Parathyroid adenoma (tissue), 2 donors: ENCODE measurements at regions not wholly inside any gene's neighbourhood (a gene's known extent, or its start where the extent isn't known, plus 50 kb on each side); places are given as distances from the start of the nearest gene placed in this dataset.
"Not testable (repeated sequence)": the region's sequence is repeated elsewhere in the genome, so short reads cannot be mapped to it uniquely, and the experiment has no call there.

Source experiments
- H2AFZ ChIP-seq: fragments of 300-600 bp; sonication (generic); one replicate; pipeline ENCODE4 v1.7.0; 2017; ENCODE audit warnings: antibody characterized with exemption, mild to moderate bottlenecking
- H3K27ac ChIP-seq: fragments of 300-600 bp; sonication (generic); one replicate; pipeline ENCODE4 v1.7.0; 2017
- H3K27me3 ChIP-seq: fragments of 300-600 bp; sonication (generic); one replicate; pipeline ENCODE4 v1.7.0; 2017; ENCODE audit warnings: low read length; ENCODE audit not compliant: control insufficient read depth, insufficient read depth
- H3K36me3 ChIP-seq: fragments of 300-600 bp; sonication (generic); one replicate; pipeline ENCODE4 v1.7.0; 2017; ENCODE audit warnings: low read length; ENCODE audit not compliant: control insufficient read depth, insufficient read depth
- H3K4me1 ChIP-seq: fragments of 300-600 bp; sonication (generic); one replicate; pipeline ENCODE4 v1.7.0; 2017; ENCODE audit warnings: control low read depth
- H3K4me2 ChIP-seq: fragments of 300-600 bp; sonication (generic); one replicate; pipeline ENCODE4 v1.7.0; 2017; ENCODE audit warnings: low read length
- H3K4me3 ChIP-seq: fragments of 300-600 bp; sonication (generic); one replicate; pipeline ENCODE4 v1.7.0; 2017; ENCODE audit warnings: low read depth, low read length
- H3K79me2 ChIP-seq: fragments of 300-600 bp; sonication (generic); one replicate; pipeline ENCODE4 v1.7.0; 2017; ENCODE audit warnings: control low read depth
- H3K9ac ChIP-seq: fragments of 300-600 bp; sonication (generic); one replicate; pipeline ENCODE4 v1.7.0; 2017; ENCODE audit warnings: mild to moderate bottlenecking
- H3K9me3 ChIP-seq: fragments of 300-600 bp; sonication (generic); one replicate; pipeline ENCODE4 v1.7.0; 2017; ENCODE audit warnings: low read length; ENCODE audit not compliant: control insufficient read depth
- TF ChIP-seq, protein P1 (sequence below): fragments of 300-600 bp; sonication (generic); IDR thresholded peaks from one replicate; pipeline ENCODE4 v1.7.0; 2017; ENCODE audit warnings: antibody characterized with exemption, mild to moderate bottlenecking
- donor health status: primary hyperparathyroidism.

DNA sequence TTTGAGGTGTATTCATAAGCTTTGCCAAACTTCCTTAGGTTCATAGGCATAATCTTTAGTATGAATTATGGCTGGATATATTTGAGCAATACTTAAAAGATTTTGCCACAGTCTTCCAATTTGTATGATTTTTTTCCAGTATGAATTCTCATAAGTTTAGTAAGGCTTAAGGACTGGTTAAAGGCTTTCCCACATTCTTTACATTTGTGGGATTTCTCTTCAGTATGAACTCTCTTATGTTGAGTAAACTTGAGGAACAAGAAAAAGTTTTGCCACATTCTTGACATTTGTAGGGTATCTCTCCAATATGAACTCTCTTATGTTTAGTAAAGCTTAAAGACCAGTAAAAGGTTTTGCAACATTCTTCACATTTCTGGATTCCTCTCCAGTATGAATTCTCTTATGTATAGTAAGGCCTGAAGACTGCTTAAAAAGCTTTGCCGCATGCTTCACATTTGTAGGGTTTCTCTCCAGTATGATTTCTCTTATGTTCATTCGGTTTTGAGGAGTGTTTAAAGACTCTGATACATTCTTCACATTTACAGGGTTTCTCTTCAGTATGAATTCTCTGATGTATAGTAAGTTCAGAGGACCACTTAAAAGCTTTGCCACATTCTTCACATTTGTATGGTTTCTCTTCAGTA lies 302.6 kb downstream of the ZNF33B start:
- H3K9ac ChIP-seq, H3K4me2 ChIP-seq, H3K4me3 ChIP-seq, H2AFZ ChIP-seq, H3K9me3 ChIP-seq, H3K79me2 ChIP-seq, H3K27me3 ChIP-seq, H3K27ac ChIP-seq, H3K4me1 ChIP-seq, H3K36me3 ChIP-seq: not testable (repeated sequence)

DNA sequence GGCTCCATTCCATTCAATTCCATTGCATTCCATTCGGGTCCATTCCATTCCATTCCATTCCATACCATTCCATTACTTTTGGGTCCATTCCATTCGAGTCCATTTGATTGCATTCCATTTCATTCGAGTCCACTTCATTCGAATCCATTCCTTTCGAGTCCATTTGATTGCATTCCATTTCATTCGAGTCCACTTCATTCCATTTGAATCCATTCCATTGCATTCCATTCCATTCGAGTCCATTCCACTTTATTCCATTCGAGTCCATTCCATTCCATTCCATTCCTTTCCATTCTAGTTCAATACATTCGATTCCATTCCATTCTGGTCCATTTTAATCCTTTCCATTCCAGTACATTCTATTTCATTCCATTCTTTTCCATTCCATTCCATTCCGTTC lies 334.0 kb downstream of the ZNF33B start:
- no peak overlapping the region for H3K9ac ChIP-seq
- no peaks in the 10 kb centered on the region for H3K9me3 ChIP-seq
- H3K79me2 ChIP-seq, result no peaks in the 10 kb centered on the region
- H3K4me2 ChIP-seq, result no peak overlapping the region
- H2AFZ ChIP-seq, result no peak overlapping the region
- H3K27me3 ChIP-seq, result no peaks in the 10 kb centered on the region
- no peak overlapping the region for H3K4me3 ChIP-seq
- H3K36me3 ChIP-seq, result no peaks in the 10 kb centered on the region
- TF ChIP-seq, protein P1, sequence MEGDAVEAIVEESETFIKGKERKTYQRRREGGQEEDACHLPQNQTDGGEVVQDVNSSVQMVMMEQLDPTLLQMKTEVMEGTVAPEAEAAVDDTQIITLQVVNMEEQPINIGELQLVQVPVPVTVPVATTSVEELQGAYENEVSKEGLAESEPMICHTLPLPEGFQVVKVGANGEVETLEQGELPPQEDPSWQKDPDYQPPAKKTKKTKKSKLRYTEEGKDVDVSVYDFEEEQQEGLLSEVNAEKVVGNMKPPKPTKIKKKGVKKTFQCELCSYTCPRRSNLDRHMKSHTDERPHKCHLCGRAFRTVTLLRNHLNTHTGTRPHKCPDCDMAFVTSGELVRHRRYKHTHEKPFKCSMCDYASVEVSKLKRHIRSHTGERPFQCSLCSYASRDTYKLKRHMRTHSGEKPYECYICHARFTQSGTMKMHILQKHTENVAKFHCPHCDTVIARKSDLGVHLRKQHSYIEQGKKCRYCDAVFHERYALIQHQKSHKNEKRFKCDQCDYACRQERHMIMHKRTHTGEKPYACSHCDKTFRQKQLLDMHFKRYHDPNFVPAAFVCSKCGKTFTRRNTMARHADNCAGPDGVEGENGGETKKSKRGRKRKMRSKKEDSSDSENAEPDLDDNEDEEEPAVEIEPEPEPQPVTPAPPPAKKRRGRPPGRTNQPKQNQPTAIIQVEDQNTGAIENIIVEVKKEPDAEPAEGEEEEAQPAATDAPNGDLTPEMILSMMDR, result no peak
- no peaks in the 10 kb centered on the region for H3K4me1 ChIP-seq
- no peak overlapping the region for H3K27ac ChIP-seq

DNA sequence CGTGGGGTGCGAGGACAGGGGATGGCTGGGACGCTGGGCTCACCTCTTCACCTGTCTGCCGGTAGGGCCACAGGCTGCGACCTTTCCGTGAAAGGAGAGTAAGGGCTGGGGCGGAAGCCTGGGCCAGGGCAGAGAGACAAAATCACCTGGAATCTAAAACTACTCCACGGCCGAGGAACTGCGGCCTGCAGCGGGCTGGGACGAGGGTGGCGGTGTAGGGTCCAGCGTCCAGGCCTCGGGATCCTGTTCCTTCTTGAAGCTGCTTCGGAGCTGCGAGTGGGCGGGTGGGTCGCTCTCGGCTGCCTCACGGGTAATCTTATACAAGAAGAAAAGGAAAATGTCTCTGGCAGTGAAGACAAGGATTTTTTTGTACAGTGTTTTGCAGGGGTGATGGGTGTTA lies 356.5 kb downstream of the ZNF33B start:
- not testable (repeated sequence) for H3K9me3 ChIP-seq, H2AFZ ChIP-seq

DNA sequence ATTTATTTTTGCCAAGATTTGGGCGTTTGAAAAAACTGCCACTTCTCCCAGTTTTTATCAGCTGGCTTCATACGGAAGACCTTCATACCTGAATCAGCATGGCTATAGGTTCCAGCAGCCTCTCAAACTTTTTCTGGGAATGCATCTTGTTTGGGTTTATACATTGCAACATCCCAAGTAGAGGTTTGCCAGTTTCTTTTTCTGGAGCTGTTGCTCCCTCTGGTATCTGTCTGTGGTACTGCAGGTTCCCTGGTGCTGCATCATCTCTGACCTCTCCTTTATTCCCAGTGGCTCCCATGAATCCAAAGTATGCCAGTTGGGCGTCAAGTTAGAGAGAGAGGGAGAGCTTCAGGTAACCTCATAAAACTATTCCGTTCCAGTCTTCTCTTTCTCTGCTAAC lies 368.6 kb downstream of the ZNF33B start:
- H3K9ac ChIP-seq, H3K27me3 ChIP-seq, H2AFZ ChIP-seq, H3K36me3 ChIP-seq, H3K27ac ChIP-seq, H3K79me2 ChIP-seq, H3K9me3 ChIP-seq, H3K4me3 ChIP-seq, H3K4me1 ChIP-seq, H3K4me2 ChIP-seq: not testable (repeated sequence)

More for the DNA sequence above, 356.5 kb downstream of the ZNF33B start:
- H3K4me2 ChIP-seq, H3K27ac ChIP-seq, H3K27me3 ChIP-seq, H3K4me1 ChIP-seq, H3K4me3 ChIP-seq, H3K9ac ChIP-seq, H3K79me2 ChIP-seq, H3K36me3 ChIP-seq: not testable (repeated sequence)

DNA sequence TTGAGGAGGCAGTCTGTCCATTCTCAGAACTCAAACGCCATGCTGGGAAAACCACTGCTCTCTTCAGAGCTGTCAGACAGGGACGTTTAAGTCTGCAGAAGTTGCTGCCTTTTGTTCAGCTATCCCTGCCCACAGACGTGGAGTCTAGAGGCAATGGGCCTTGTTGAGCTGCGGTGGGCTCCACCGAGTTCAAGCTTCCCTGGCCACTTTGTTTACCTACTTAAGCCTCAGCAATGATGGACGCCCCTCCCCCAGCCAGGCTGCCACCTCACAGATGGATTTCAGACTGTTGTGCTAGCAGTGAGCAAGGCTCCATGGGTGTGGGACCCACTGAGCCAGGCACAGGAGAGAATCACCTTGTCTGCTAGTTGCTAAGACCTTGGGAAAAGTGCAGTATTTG lies 375.1 kb downstream of the ZNF33B start:
- not testable (repeated sequence) for H3K27me3 ChIP-seq, H3K9me3 ChIP-seq, H3K9ac ChIP-seq, H3K4me2 ChIP-seq, H3K4me3 ChIP-seq, H3K79me2 ChIP-seq, H3K27ac ChIP-seq, H3K36me3 ChIP-seq, H2AFZ ChIP-seq, H3K4me1 ChIP-seq

DNA sequence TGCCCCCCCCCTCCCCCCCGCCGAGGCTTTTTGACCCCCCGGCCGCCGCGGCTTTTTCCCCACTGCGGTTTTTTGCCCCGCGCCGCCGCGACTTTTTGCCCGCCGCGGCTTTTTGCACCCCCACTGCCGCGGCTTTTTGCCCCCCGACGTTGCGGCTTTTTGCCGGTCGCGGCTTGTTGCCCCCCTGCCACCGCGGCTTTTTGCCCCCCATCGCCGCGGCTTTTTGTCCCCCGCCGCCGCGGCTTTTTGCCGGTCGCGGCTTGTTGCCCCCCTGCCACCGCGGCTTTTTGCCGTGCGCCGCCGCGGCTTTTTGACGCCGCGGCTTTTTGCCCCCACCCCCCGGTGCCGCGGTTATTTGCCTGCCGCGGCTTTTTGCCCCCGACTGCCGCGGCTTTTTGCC lies 395.4 kb downstream of the ZNF33B start:
- not testable (repeated sequence) for H3K9ac ChIP-seq, H3K9me3 ChIP-seq, H3K4me2 ChIP-seq, H3K79me2 ChIP-seq, H2AFZ ChIP-seq, H3K4me1 ChIP-seq, H3K4me3 ChIP-seq, H3K27ac ChIP-seq, H3K36me3 ChIP-seq, H3K27me3 ChIP-seq

DNA sequence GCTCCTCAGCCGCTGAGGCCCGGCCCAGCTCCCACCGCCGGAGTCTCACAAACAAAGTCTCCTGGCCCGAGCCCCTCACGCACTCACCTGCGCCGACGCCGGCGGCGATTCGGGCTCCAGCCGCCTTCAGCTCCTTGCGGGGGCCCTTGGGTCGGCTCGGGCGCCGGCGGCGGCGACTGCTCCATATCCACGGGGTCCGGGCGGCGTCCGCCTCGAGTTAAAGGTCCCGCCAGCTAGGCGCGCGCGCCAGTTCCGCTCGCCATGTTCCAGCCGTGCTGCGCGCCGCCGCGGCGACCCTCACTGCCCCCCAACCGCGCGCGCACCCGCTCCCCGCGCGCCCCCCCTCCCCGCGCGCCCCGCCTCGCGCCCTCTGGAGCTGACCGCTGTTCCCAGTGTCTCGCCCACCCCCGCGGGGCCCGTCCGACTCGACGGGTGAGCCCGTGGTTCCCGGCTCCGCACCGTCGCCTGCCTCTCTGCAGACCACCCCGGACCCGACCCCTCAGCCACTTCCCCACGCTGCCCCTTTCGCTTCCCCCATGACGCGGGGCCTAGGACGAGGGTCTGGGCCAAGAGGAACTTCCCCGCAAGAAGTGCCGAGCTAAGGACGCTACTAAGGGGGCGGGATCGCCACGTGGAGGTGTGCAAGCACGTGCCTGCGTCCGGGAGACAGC lies 396.1 kb downstream of the ZNF33B start:
- Histone ChIP-seq H3K4me3 (no peak overlapping the region), H3K36me3 (no peaks in the 10 kb centered on the region), H3K79me2 (no peaks in the 10 kb centered on the region), H3K9me3 (no peaks in the 10 kb centered on the region), H3K4me1 (no peaks in the 10 kb centered on the region), H3K4me2 (peak overlapping the region; percentile 22), H3K27me3 (no peaks in the 10 kb centered on the region), H3K27ac (no peak overlapping the region), H3K9ac (no peak overlapping the region), H2AFZ (no peak overlapping the region)
- TF ChIP-seq, protein P1, result no peak

DNA sequence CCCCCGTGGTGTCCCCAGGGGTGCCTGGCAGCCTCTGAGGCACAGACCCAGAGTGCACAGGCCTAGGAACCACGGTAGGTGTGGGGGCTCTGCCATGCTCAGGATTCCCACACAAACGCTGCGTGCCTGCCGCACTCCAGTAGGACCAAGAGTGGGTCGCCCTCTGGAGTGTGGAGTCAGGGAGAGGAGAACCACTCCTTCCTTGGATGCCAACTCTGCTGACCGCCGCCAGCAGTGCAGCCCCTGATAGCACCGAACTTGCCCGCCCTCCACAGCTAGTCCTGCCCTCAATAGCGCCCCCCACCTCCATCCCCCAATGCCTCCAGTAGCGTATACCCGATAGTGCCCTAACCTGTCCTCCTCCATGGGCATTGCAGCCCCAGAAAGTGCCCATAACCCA lies 402.0 kb downstream of the ZNF33B start:
- H3K36me3 ChIP-seq, H3K27me3 ChIP-seq, H3K4me3 ChIP-seq, H3K4me1 ChIP-seq, H3K79me2 ChIP-seq, H2AFZ ChIP-seq, H3K27ac ChIP-seq, H3K4me2 ChIP-seq, H3K9me3 ChIP-seq, H3K9ac ChIP-seq: not testable (repeated sequence)

DNA sequence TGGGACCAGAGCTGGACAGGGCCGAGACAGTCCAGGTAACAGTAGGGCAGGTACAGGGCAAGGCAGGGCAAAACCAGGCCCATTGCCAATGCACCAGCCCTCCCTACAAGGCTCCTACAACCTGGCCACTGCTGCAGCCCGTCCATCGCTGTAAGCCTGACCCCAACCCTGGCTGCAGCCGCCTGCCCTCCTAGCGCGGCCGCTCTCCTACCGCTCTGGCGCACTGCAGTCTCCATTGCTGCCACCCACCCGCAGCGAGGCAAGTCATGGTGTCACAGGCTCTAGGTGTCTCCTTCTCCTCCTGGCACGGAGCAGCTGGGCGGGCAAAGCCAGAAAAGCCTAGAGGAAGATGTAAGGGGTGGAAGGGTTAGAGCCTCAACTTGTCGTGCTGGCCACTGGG lies 402.6 kb downstream of the ZNF33B start:
- H3K4me3 ChIP-seq, H3K4me2 ChIP-seq, H2AFZ ChIP-seq, H3K36me3 ChIP-seq, H3K4me1 ChIP-seq, H3K9me3 ChIP-seq, H3K9ac ChIP-seq, H3K79me2 ChIP-seq, H3K27ac ChIP-seq, H3K27me3 ChIP-seq: not testable (repeated sequence)
